Prostate gland (tissue), 2 donors: ENCODE measurements at regions not wholly inside any gene's neighbourhood (a gene's known extent, or its start where the extent isn't known, plus 50 kb on each side); places are given as distances from the start of the nearest gene placed in this dataset.

ENCODE experiments used
- DNase-seq: peaks from one replicate; pipeline ENCODE4 v3.0.0-alpha.2; 2019; ENCODE audit warnings: low spot score
- H3K27ac ChIP-seq, 2 donors: fragments of 200-600 bp; sonication (generic); 2 replicates each; pipeline ENCODE4 v1.5.1; 2017 to 2019
- H3K27me3 ChIP-seq: fragments of 200-600 bp; sonication (generic); replicated peaks from 2 replicates; pipeline ENCODE4 v1.5.1; 2019; ENCODE audit not compliant: insufficient read depth
- H3K36me3 ChIP-seq, 2 donors: fragments of 200-600 bp; sonication (generic); 1 replicate in 1 of 2; 2 replicates in 1 of 2; pipeline versions ENCODE4 v1.5.1 to v1.8.1; 2017 to 2019
- H3K4me1 ChIP-seq: fragments of 200-600 bp; sonication (generic); replicated peaks from 2 replicates; pipeline ENCODE4 v1.5.1; 2019
- H3K4me3 ChIP-seq, 2 donors: fragments of 200-600 bp; sonication (generic); 2 replicates each; pipeline ENCODE4 v1.5.1; 2017 to 2019
- H3K9me3 ChIP-seq: fragments of 200-600 bp; sonication (generic); 2 replicates; pipeline ENCODE4 v1.5.1; 2017
- CTCF ChIP-seq, 4 experiments: fragments of 200-600 bp in 2 of 4; fragments of 450-650 bp in 2 of 4; sonication (generic) in 2 of 4; IDR thresholded peaks; 1 replicate in 3 of 4; 2 replicates in 1 of 4; pipeline ENCODE4 v1.5.1; 2016 to 2019; ENCODE audit warnings: antibody characterized with exemption in 4 of 4, mild to moderate bottlenecking in 2 of 4, moderate library complexity in 2 of 4
- POLR2A ChIP-seq: fragments of 450-650 bp; IDR thresholded peaks from one replicate; pipeline ENCODE4 v1.6.1; 2016; ENCODE audit warnings: antibody characterized with exemption, mild to moderate bottlenecking
- POLR2AphosphoS5 ChIP-seq: sonication (generic); formaldehyde crosslinking; IDR thresholded peaks from one replicate; pipeline ENCODE4 v1.6.1; 2017; ENCODE audit warnings: antibody characterized with exemption
- WGBS: methylation state at CpG from one replicate; pipeline ENCODE4 v1.1.5; 2018; 5-methylcytosine and 5-hydroxymethylcytosine counted together
- intact Hi-C: fragments of 100-400 bp; cut with DNase I; formaldehyde crosslinking; loops from one replicate; pipeline ENCODE4 v1.14.2; 2022

GRCh38 chr10:78856421-78856820 lies 212.3 kb upstream of the ZMIZ1 start:
- no peaks in the 10 kb centered on the region for H3K9me3 ChIP-seq
- no peaks in the 10 kb centered on the region for H3K36me3 ChIP-seq
- H3K27me3 ChIP-seq = no peaks in the 10 kb centered on the region
- no peaks in the 10 kb centered on the region for H3K4me1 ChIP-seq
- intact Hi-C loops = no loop called here
- no peak overlapping the region for H3K27ac ChIP-seq
- WGBS = 0% methylated on average over 1 of the region's 1 CpG
- no peak overlapping the region for H3K4me3 ChIP-seq
- DNase-seq = no peak
- TF ChIP-seq CTCF (IDR thresholded peaks at IDR 0.05) (no peak), POLR2AphosphoS5 (no peak), POLR2A (no peak)

GRCh38 chr10:78857193-78857592 lies 211.6 kb upstream of the ZMIZ1 start:
- H3K27me3 ChIP-seq = no peaks in the 10 kb centered on the region
- no peaks in the 10 kb centered on the region for H3K9me3 ChIP-seq
- intact Hi-C loops = no loop called here
- no peak overlapping the region for H3K27ac ChIP-seq
- TF ChIP-seq POLR2AphosphoS5 (no peak), CTCF (IDR thresholded peaks at IDR 0.05) (no peak), POLR2A (no peak)
- no peaks in the 10 kb centered on the region for H3K4me1 ChIP-seq
- no peaks in the 10 kb centered on the region for H3K36me3 ChIP-seq
- DNase-seq = no peak
- no peak overlapping the region for H3K4me3 ChIP-seq
- 98% methylated on average over 3 of the region's 3 CpGs for WGBS

- no peak overlapping the region for H3K4me3 ChIP-seq
- H3K36me3 ChIP-seq = no peaks in the 10 kb centered on the region
- TF ChIP-seq POLR2A = no peak
- no peak for TF ChIP-seq CTCF (IDR thresholded peaks at IDR 0.05)
- TF ChIP-seq POLR2AphosphoS5 = no peak
- no peaks in the 10 kb centered on the region for H3K27me3 ChIP-seq
- 94% methylated on average over 5 of the region's 5 CpGs for WGBS
- intact Hi-C loops = no loop called here
- DNase-seq = no peak
- H3K4me1 ChIP-seq = no peaks in the 10 kb centered on the region
- no peak overlapping the region for H3K27ac ChIP-seq
- no peaks in the 10 kb centered on the region for H3K9me3 ChIP-seq
These were observed 209.5 kb upstream of the ZMIZ1 start for GRCh38 chr10:78859266-78859665.

- no peaks in the 10 kb centered on the region for H3K27me3 ChIP-seq
- H3K9me3 ChIP-seq = no peaks in the 10 kb centered on the region
- no peaks in the 10 kb centered on the region for H3K4me1 ChIP-seq
- no peaks in the 10 kb centered on the region for H3K36me3 ChIP-seq
- no peak overlapping the region for H3K27ac ChIP-seq
- DNase-seq = no peak
- intact Hi-C loops = no loop called here
- 56% methylated on average over 5 of the region's 5 CpGs for WGBS
- no peak for TF ChIP-seq POLR2AphosphoS5
- no peak for TF ChIP-seq CTCF (IDR thresholded peaks at IDR 0.05)
- TF ChIP-seq POLR2A = no peak
- no peak overlapping the region for H3K4me3 ChIP-seq
These were observed 209.0 kb upstream of the ZMIZ1 start for GRCh38 chr10:78859769-78860168.

GRCh38 chr10:78860260-78860914 lies 208.4 kb upstream of the ZMIZ1 start:
- no peak for TF ChIP-seq CTCF (IDR thresholded peaks at IDR 0.05)
- TF ChIP-seq POLR2A = no peak
- WGBS = 81% methylated on average over 7 of the region's 7 CpGs

More at GRCh38 chr10:78860260-78860914, 208.4 kb upstream of the ZMIZ1 start:
- Histone ChIP-seq H3K4me3 (no peak overlapping the region), H3K4me1 (no peaks in the 10 kb centered on the region), H3K27me3 (no peaks in the 10 kb centered on the region), H3K36me3 (no peaks in the 10 kb centered on the region), H3K9me3 (no peaks in the 10 kb centered on the region), H3K27ac (no peak overlapping the region)
- intact Hi-C loops = no loop called here
- DNase-seq = no peak
